IPS-15b (cell line): ENCODE measurements at regions not wholly inside any gene's neighbourhood (a gene's known extent, or its start where the extent isn't known, plus 50 kb on each side); places are given as distances from the start of the nearest gene placed in this dataset.

Experiments
- H3K27me3 ChIP-seq: one replicate; pipeline ENCODE4 v1.6.1; 2013; ENCODE audit warnings: low read length; ENCODE audit not compliant: control insufficient read depth, insufficient read depth
- H3K36me3 ChIP-seq: one replicate; pipeline ENCODE4 v1.6.1; 2013; ENCODE audit warnings: low read length; ENCODE audit not compliant: control insufficient read depth, insufficient read depth
- H3K4me1 ChIP-seq: one replicate; pipeline ENCODE4 v1.6.1; 2013; ENCODE audit warnings: mild to moderate bottlenecking, low read length; ENCODE audit not compliant: control insufficient read depth, insufficient read depth
- H3K4me3 ChIP-seq: one replicate; pipeline ENCODE4 v1.5.1; 2013; ENCODE audit warnings: low read depth, low read length
- H3K9ac ChIP-seq: one replicate; pipeline ENCODE4 v1.6.1; 2013; ENCODE audit warnings: low read depth, mild to moderate bottlenecking, low read length
- H3K9me3 ChIP-seq: one replicate; pipeline ENCODE4 v1.6.1; 2013; ENCODE audit warnings: mild to moderate bottlenecking, low read length; ENCODE audit not compliant: control insufficient read depth, insufficient read depth

DNA sequence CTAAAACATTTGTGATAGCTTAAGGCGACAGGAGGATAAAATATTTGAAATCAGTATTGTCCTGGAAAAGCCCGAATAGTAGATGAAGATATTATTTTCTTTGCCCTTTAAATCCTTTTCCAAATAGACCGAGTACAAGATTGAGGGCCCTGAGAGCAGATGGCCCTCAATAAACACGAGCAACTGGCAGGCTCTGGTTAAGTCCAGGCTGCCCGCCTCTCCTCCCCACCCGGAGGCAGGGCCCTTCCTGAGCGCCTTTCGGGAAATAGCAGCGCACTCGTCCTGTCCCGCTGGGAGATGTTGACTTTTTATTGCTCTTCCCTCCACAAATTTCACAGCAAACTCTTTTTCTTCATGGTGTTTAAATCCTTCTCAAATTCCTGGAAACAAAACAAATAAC, 50.8 kb upstream of the MAX start:
- Histone ChIP-seq H3K9ac (no peak overlapping the region), H3K4me1 (no peaks in the 10 kb centered on the region), H3K4me3 (no peak overlapping the region), H3K27me3 (no peaks in the 10 kb centered on the region), H3K9me3 (no peaks in the 10 kb centered on the region), H3K36me3 (no peaks in the 10 kb centered on the region)

- Histone ChIP-seq H3K36me3 (no peaks in the 10 kb centered on the region), H3K4me1 (no peaks in the 10 kb centered on the region), H3K27me3 (no peaks in the 10 kb centered on the region), H3K9me3 (no peaks in the 10 kb centered on the region), H3K9ac (no peak overlapping the region), H3K4me3 (no peak overlapping the region)
These were observed 54.5 kb upstream of the MAX start for GRCh38 chr14:65156568-65157366.

GRCh38 chr14:65159281-65160062, 57.2 kb upstream of the MAX start:
- Histone ChIP-seq H3K9me3 (no peaks in the 10 kb centered on the region), H3K36me3 (no peaks in the 10 kb centered on the region), H3K9ac (no peak overlapping the region), H3K4me1 (no peaks in the 10 kb centered on the region), H3K27me3 (no peaks in the 10 kb centered on the region), H3K4me3 (no peak overlapping the region)

DNA sequence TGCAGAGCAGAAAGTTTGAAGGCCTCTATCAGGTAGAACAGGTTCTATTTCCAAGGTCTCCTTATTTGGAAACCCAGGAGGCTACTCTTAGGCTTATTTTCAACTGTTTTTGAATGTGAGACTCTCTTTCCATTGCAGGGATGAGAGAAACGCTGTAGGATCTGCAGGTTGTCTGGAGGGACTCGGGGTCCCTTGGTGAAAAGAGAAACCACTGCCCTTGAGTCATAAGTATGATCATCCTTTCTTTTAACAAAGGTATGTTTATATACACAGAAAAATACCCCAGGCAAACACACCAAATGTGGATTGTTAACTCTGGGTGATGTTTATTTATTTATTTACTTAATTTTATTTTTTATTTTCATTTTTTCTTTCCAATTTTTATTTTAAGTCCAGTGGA, 57.8 kb upstream of the MAX start:
- no peak overlapping the region for H3K4me3 ChIP-seq
- no peak overlapping the region for H3K9ac ChIP-seq
- no peaks in the 10 kb centered on the region for H3K4me1 ChIP-seq

DNA sequence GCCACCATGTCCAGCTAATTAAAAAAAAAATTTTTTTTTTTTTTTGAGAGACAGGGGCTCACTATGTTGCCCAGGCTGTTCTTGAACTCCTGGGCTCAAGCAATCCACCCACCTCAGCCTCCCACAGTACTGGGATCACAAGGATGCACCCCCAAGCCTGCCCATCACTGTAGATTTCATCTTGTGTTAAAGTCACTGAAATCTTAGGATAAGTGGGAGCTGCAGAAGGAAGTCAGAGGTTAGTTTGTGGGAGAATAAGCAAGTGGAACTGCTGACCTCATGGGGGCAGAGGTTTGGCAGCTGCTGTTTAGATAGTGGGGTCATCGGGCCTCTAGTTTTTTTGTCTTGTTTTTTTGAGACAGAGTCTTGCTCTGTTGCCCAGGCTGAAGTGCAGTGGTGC, 59.7 kb upstream of the MAX start:
- Histone ChIP-seq H3K4me3 (no peak overlapping the region), H3K27me3 (no peaks in the 10 kb centered on the region), H3K9ac (no peak overlapping the region), H3K4me1 (no peaks in the 10 kb centered on the region), H3K9me3 (no peaks in the 10 kb centered on the region), H3K36me3 (no peaks in the 10 kb centered on the region)

More for the DNA sequence above, 57.8 kb upstream of the MAX start:
- Histone ChIP-seq H3K36me3 (no peaks in the 10 kb centered on the region), H3K9me3 (no peaks in the 10 kb centered on the region), H3K27me3 (no peaks in the 10 kb centered on the region)

DNA sequence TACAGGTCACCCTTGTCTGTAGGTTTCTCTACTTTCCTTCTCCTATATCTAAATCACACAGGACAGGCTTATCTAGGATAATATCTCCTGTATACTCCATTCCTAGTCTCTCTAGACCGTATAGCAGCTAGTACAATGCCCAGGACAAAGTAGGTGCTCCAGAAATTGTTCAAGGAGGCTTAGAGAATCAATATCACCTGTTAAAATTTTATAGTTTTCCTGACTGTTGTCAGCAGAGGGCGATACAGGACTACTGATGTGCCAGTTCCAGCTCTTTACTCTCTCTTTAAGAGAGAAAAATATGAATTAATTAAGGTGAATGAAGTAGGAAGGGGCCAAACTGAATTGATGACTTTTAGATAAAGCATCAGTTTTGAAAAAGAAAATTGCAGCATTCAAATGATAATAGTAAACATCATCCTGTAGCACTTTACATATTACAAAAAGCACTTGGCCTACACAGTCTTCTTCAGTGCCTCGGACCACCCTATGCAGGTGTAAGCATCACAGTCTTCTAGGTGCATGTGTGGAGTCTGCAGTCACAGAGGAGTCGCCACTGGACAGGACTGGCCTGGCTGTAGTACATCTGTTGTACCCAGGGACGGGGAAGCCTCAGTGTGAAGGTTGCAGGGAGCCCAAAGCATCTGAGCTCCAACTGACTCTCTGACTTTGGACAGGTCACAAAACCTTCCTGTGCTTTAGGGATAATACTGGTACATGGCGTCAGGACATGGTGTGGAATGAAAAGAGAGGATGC, 61.9 kb upstream of the MAX start:
- no peaks in the 10 kb centered on the region for H3K27me3 ChIP-seq
- no peak overlapping the region for H3K4me3 ChIP-seq
- H3K36me3 ChIP-seq: no peaks in the 10 kb centered on the region
- no peaks in the 10 kb centered on the region for H3K4me1 ChIP-seq
- H3K9ac ChIP-seq: no peak overlapping the region
- no peaks in the 10 kb centered on the region for H3K9me3 ChIP-seq

DNA sequence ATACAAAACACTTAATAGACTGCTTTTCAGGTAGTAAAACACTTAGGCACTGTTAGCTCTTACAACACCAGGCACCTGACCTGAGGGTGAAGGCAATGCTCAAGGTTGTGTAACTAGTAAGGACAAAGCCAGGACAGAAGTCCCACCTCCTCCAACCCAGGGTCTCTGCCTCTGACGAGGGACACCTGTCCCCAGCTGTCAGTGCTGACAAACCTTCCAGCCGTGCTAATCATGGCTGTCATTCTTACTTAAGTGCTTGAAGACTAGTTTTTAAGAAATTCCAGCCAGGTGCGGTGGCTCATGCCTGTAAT, 62.5 kb upstream of the MAX start:
- no peaks in the 10 kb centered on the region for H3K36me3 ChIP-seq
- H3K4me1 ChIP-seq: no peaks in the 10 kb centered on the region
- H3K27me3 ChIP-seq: no peaks in the 10 kb centered on the region
- no peak overlapping the region for H3K9ac ChIP-seq
- no peaks in the 10 kb centered on the region for H3K9me3 ChIP-seq
- no peak overlapping the region for H3K4me3 ChIP-seq

DNA sequence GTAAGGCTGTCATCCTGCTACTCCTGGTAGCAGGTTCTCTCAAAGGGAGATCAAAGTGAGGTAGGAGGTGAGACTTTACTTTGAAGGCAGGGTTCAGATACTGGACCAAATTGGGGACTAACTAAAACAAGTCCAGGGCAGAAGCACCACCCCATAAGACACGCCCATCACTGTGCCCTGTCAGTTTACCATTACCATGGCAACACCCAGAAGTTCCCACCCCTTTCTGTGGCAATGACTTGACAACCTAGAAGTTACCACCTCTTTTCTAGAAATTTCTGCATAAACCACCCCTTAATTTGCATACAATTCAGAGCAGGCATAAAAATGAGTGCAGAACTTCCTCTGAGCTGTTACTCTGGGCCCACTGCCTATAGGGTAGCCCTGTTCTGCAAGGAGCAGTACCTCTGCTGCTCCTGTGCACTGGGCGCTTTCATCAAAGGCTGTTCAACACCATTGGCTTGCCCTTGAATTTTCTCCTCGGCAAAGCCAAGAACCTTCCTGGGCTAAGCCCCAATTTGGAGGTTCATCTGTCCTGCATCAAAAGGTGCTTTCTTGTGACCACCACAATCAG, 64.8 kb upstream of the MAX start:
- H3K4me1 ChIP-seq: peaks cover 3% of the 10 kb centered on the region
- no peak overlapping the region for H3K4me3 ChIP-seq
- no peaks in the 10 kb centered on the region for H3K9me3 ChIP-seq
- H3K27me3 ChIP-seq: no peaks in the 10 kb centered on the region
- no peaks in the 10 kb centered on the region for H3K36me3 ChIP-seq
- no peak overlapping the region for H3K9ac ChIP-seq

GRCh38 chr14:65168840-65169239, 66.5 kb upstream of the MAX start:
- no peaks in the 10 kb centered on the region for H3K36me3 ChIP-seq

GRCh38 chr14:65169351-65169750, 67.0 kb upstream of the MAX start:
- peaks cover 9% of the 10 kb centered on the region for H3K4me1 ChIP-seq

More at GRCh38 chr14:65168840-65169239, 66.5 kb upstream of the MAX start:
- H3K27me3 ChIP-seq: no peaks in the 10 kb centered on the region
- no peaks in the 10 kb centered on the region for H3K9me3 ChIP-seq
- H3K4me1 ChIP-seq: peaks cover 4% of the 10 kb centered on the region
- no peak overlapping the region for H3K4me3 ChIP-seq
- H3K9ac ChIP-seq: no peak overlapping the region

GRCh38 chr14:65170318-65170717, 68.0 kb upstream of the MAX start:
- H3K4me1 ChIP-seq: peaks cover 16% of the 10 kb centered on the region
- H3K4me3 ChIP-seq: no peak overlapping the region
- H3K9ac ChIP-seq: no peak overlapping the region
- no peaks in the 10 kb centered on the region for H3K27me3 ChIP-seq
- no peaks in the 10 kb centered on the region for H3K9me3 ChIP-seq
- no peaks in the 10 kb centered on the region for H3K36me3 ChIP-seq

More at GRCh38 chr14:65169351-65169750, 67.0 kb upstream of the MAX start:
- no peak overlapping the region for H3K4me3 ChIP-seq
- H3K27me3 ChIP-seq: no peaks in the 10 kb centered on the region
- no peaks in the 10 kb centered on the region for H3K36me3 ChIP-seq
- no peaks in the 10 kb centered on the region for H3K9me3 ChIP-seq
- no peak overlapping the region for H3K9ac ChIP-seq
